ENCODE measurements at regions not wholly inside any gene's neighbourhood (a gene's known extent, or its start where the extent isn't known, plus 50 kb on each side); places are given as distances from the start of the nearest gene placed in this dataset.

- TF ChIP-seq SP1 (CRISPR knock-in tag; conservative IDR thresholded peaks at IDR 0.05), result no peak
- TF ChIP-seq TCF7 (CRISPR knock-in tag; IDR thresholded peaks at IDR 0.05; ENCODE audit: low read depth), result no peak
These were observed 178.9 kb upstream of the HEY2 start for GRCh38 chr6:125570526-125570925.

Data from WTC11 (cell line).